Spleen (tissue), 7 donors: ENCODE measurements at regions not wholly inside any gene's neighbourhood (a gene's known extent, or its start where the extent isn't known, plus 50 kb on each side); places are given as distances from the start of the nearest gene placed in this dataset.

Experiments
- POLR2A ChIP-seq, 3 donors: fragments of 450-650 bp; IDR thresholded peaks; one replicate each; pipeline ENCODE4 v1.5.1; 2017; ENCODE audit warnings: antibody characterized with exemption in 3 of 3, mild to moderate bottlenecking in 1 of 3
- TF ChIP-seq, protein P1 (sequence below), 11 experiments: fragments of 200-600 bp in 7 of 11; fragments of 450-650 bp in 4 of 11; sonication (generic) in 4 of 11; IDR thresholded peaks in 8 of 11; conservative IDR thresholded peaks in 3 of 11; 1 replicate in 7 of 11; 2 replicates in 4 of 11; pipeline versions ENCODE4 v1.4.0 to v1.8.0; 2016 to 2021; ENCODE audit warnings: antibody characterized with exemption in 11 of 11, inconsistent platforms in 4 of 11, mild to moderate bottlenecking in 1 of 11
- donor health status: DM: no; HTN: no; CAD: no; lungs with moderate emphysema.
- donor health status: DM: no; HTN: no; CAD: no.
- donor health status: DM: no; HTN: no; CAD: no.

DNA sequence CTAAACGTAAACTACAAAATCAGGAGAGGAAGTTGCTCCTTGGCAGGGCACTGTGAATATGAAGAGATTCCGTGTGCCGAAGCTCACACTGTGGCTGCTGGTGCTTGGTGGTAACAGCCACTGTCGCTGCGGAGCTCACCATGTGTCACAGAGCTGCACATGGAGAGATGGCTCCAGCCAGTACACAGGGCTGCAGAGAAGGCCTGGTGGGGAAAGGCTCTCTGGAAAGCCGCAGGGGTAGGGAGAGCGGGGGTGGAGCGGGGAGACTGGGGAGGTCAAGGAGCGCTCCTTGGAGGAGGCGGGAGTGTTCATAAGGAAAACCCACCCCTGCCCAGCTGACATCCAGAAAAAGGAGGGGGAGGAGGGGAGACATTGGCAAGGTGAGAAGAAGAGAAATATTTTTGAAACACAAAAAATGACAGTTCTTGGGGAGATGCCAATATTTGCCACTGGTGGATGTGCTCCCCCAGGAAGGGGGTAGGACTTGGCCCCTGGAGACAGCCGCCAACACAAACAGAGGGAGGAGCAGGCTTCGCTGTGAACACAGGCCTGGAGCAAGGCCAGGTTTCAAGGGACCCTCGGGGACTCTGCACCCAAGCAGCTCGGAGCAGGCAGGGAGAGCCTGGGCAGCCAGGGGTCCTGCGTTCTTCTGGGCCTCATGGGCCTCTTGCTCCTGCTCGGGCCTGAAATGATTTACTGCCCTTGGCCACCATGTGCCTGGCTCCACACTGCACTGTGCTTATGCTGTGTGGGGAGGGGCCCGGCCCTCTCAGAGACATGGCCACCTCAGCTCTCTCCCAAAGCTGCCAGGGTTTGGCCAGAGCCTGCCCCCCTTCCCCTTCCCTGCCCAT lies 102.6 kb upstream of the GLI2 start:
- TF ChIP-seq, protein P1, sequence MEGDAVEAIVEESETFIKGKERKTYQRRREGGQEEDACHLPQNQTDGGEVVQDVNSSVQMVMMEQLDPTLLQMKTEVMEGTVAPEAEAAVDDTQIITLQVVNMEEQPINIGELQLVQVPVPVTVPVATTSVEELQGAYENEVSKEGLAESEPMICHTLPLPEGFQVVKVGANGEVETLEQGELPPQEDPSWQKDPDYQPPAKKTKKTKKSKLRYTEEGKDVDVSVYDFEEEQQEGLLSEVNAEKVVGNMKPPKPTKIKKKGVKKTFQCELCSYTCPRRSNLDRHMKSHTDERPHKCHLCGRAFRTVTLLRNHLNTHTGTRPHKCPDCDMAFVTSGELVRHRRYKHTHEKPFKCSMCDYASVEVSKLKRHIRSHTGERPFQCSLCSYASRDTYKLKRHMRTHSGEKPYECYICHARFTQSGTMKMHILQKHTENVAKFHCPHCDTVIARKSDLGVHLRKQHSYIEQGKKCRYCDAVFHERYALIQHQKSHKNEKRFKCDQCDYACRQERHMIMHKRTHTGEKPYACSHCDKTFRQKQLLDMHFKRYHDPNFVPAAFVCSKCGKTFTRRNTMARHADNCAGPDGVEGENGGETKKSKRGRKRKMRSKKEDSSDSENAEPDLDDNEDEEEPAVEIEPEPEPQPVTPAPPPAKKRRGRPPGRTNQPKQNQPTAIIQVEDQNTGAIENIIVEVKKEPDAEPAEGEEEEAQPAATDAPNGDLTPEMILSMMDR (IDR thresholded peaks at IDR 0.05 in 8 of 11, conservative IDR thresholded peaks at IDR 0.05 in 3 of 11) = no peak
- no peak for TF ChIP-seq POLR2A (IDR thresholded peaks at IDR 0.05)
